Liver (tissue), 8 donors: ENCODE measurements at regions not wholly inside any gene's neighbourhood (a gene's known extent, or its start where the extent isn't known, plus 50 kb on each side); places are given as distances from the start of the nearest gene placed in this dataset.

Source experiments
- DNase-seq: peaks from one replicate; pipeline ENCODE4 v3.0.0-alpha.2; 2017; ENCODE audit warnings: low spot score
- H3K27ac ChIP-seq, 2 donors: one replicate each; pipeline ENCODE4 v1.7.0; 2013; ENCODE audit warnings: inconsistent platforms in 2 of 2, low read length in 2 of 2, control low read depth in 1 of 2, low read depth in 1 of 2, mild to moderate bottlenecking in 1 of 2
- H3K27me3 ChIP-seq, 4 donors: one replicate each; pipeline versions ENCODE4 v1.6.1 to v1.7.0; 2013; ENCODE audit warnings: low read length in 3 of 4, inconsistent platforms in 1 of 4, mild to moderate bottlenecking in 1 of 4, moderate library complexity in 1 of 4; ENCODE audit not compliant: control insufficient read depth in 4 of 4, insufficient read depth in 4 of 4
- H3K36me3 ChIP-seq, 4 donors: one replicate each; pipeline versions ENCODE4 v1.6.1 to v1.7.0; 2013; ENCODE audit warnings: low read length in 3 of 4, mild to moderate bottlenecking in 3 of 4, low read depth in 1 of 4, moderate library complexity in 1 of 4; ENCODE audit not compliant: control insufficient read depth in 4 of 4, insufficient read depth in 3 of 4
- H3K4me1 ChIP-seq, 4 donors: one replicate each; pipeline versions ENCODE4 v1.6.1 to v1.7.0; 2013; ENCODE audit warnings: low read length in 3 of 4, mild to moderate bottlenecking in 3 of 4, moderate library complexity in 1 of 4; ENCODE audit not compliant: control insufficient read depth in 4 of 4, insufficient read depth in 4 of 4
- H3K4me3 ChIP-seq, 3 donors: one replicate each; pipeline versions ENCODE4 v1.6.1 to v1.7.0; 2013; ENCODE audit warnings: low read length in 3 of 3, control low read depth in 1 of 3, low read depth in 1 of 3, mild to moderate bottlenecking in 1 of 3
- H3K9ac ChIP-seq, 2 donors: one replicate each; pipeline ENCODE4 v1.7.0; 2013; ENCODE audit warnings: low read length in 2 of 2, mild to moderate bottlenecking in 2 of 2, moderate library complexity in 2 of 2, control low read depth in 1 of 2, low read depth in 1 of 2
- H3K9me3 ChIP-seq, 4 donors: one replicate each; pipeline versions ENCODE4 v1.6.1 to v1.7.0; 2013; ENCODE audit warnings: low read length in 3 of 4; ENCODE audit not compliant: control insufficient read depth in 4 of 4
- ATF3 ChIP-seq: IDR thresholded peaks from 2 replicates; pipeline ENCODE4 v1.6.1; 2016; ENCODE audit warnings: antibody characterized with exemption
- CTCF ChIP-seq: fragments of 150-350 bp; IDR thresholded peaks from 2 replicates; pipeline ENCODE4 v1.5.1; 2017; ENCODE audit warnings: improper control_type of control experiment, low read depth, low read length; ENCODE audit not compliant: missing input control
- EGR1 ChIP-seq, 2 donors: IDR thresholded peaks; 2 replicates each; pipeline ENCODE4 v1.6.1; 2016 to 2018; ENCODE audit warnings: antibody characterized with exemption in 2 of 2, low read depth in 2 of 2
- FOXA2 ChIP-seq: IDR thresholded peaks from 2 replicates; pipeline ENCODE4 v1.6.1; 2016; ENCODE audit warnings: antibody characterized with exemption
- GABPA ChIP-seq, 2 donors: IDR thresholded peaks in 1 of 2; conservative IDR thresholded peaks in 1 of 2; 2 replicates each; pipeline ENCODE4 v1.6.1; 2016; ENCODE audit warnings: antibody characterized with exemption in 2 of 2, mild to moderate bottlenecking in 1 of 2, moderate library complexity in 1 of 2
- HNF4A ChIP-seq, 2 donors: conservative IDR thresholded peaks; 2 replicates each; pipeline ENCODE4 v1.6.1; 2016; ENCODE audit warnings: antibody characterized with exemption in 2 of 2, mild to moderate bottlenecking in 2 of 2
- JUND ChIP-seq, 2 donors: IDR thresholded peaks; 2 replicates each; pipeline ENCODE4 v1.6.1; 2016; ENCODE audit warnings: antibody characterized with exemption in 2 of 2
- MAX ChIP-seq: IDR thresholded peaks from 2 replicates; pipeline ENCODE4 v1.6.1; 2016; ENCODE audit warnings: antibody characterized with exemption
- NR2F2 ChIP-seq: IDR thresholded peaks from 2 replicates; pipeline ENCODE4 v1.6.1; 2016; ENCODE audit warnings: antibody characterized with exemption
- RAD21 ChIP-seq, 2 donors: IDR thresholded peaks; 2 replicates each; pipeline ENCODE4 v1.6.1; 2016; ENCODE audit warnings: antibody characterized with exemption in 2 of 2, mild to moderate bottlenecking in 2 of 2
- REST ChIP-seq: IDR thresholded peaks from 2 replicates; pipeline ENCODE4 v1.6.1; 2016; ENCODE audit warnings: antibody characterized with exemption, mild to moderate bottlenecking
- RXRA ChIP-seq, 2 donors: IDR thresholded peaks; 2 replicates each; pipeline ENCODE4 v1.6.1; 2017 to 2018; ENCODE audit warnings: antibody characterized with exemption in 2 of 2, mild to moderate bottlenecking in 1 of 2
- SP1 ChIP-seq: IDR thresholded peaks from 2 replicates; pipeline ENCODE4 v1.6.1; 2018; ENCODE audit warnings: antibody characterized with exemption, mild to moderate bottlenecking
- TAF1 ChIP-seq: conservative IDR thresholded peaks from 2 replicates; pipeline ENCODE4 v1.6.1; 2016; ENCODE audit warnings: antibody characterized with exemption, mild to moderate bottlenecking
- YY1 ChIP-seq: IDR thresholded peaks from 2 replicates; pipeline ENCODE4 v1.6.1; 2016; ENCODE audit warnings: antibody characterized with exemption, mild to moderate bottlenecking
- ZBTB33 ChIP-seq: IDR thresholded peaks from 2 replicates; pipeline ENCODE4 v1.6.1; 2016; ENCODE audit warnings: antibody characterized with exemption
- WGBS: extraction: QIAGEN DNeasy Blood & Tissue Kit; methylation state at CpG from one replicate; pipeline ENCODE4 v1.1.7; 2013; 5-methylcytosine and 5-hydroxymethylcytosine counted together
- donor health status: healthy.
- donor health status: healthy.
- donor health status: healthy.
- donor health status: healthy.
- donor health status: healthy.

GRCh38 chr5:99122976-99123375, 194.2 kb upstream of the CHD1 start:
- Histone ChIP-seq H3K36me3 (no peaks in the 10 kb centered on the region), H3K4me3 (no peak overlapping the region), H3K27ac (no peak overlapping the region), H3K9ac (no peak overlapping the region), H3K9me3 (no peaks in the 10 kb centered on the region), H3K27me3 (no peaks in the 10 kb centered on the region), H3K4me1 (no peaks in the 10 kb centered on the region)
- no peak for DNase-seq
- TF ChIP-seq MAX (no peak), RXRA (IDR thresholded peaks at IDR 0.05) (no peak), TAF1 (no peak), GABPA (IDR thresholded peaks at IDR 0.05 in 1 of 2, conservative IDR thresholded peaks at IDR 0.05 in 1 of 2) (no peak), FOXA2 (no peak), NR2F2 (no peak), ATF3 (no peak), RAD21 (IDR thresholded peaks at IDR 0.05) (no peak), HNF4A (conservative IDR thresholded peaks at IDR 0.05) (no peak), YY1 (no peak), CTCF (no peak), SP1 (no peak), REST (no peak), JUND (IDR thresholded peaks at IDR 0.05) (no peak), ZBTB33 (no peak), EGR1 (IDR thresholded peaks at IDR 0.05; ENCODE audit: low read depth in 2 of 2) (no peak)

GRCh38 chr5:99119326-99119725, 190.5 kb upstream of the CHD1 start:
- Histone ChIP-seq H3K27ac (no peak overlapping the region), H3K4me1 (no peaks in the 10 kb centered on the region), H3K9ac (no peak overlapping the region), H3K36me3 (no peaks in the 10 kb centered on the region), H3K4me3 (no peak overlapping the region), H3K27me3 (no peaks in the 10 kb centered on the region), H3K9me3 (no peaks in the 10 kb centered on the region)
- no peak for DNase-seq
- WGBS: 87% methylated on average over 3 of the region's 3 CpGs
- TF ChIP-seq RXRA (IDR thresholded peaks at IDR 0.05): no peak
- no peak for TF ChIP-seq MAX
- no peak for TF ChIP-seq GABPA (IDR thresholded peaks at IDR 0.05 in 1 of 2, conservative IDR thresholded peaks at IDR 0.05 in 1 of 2)
- TF ChIP-seq YY1: no peak
- no peak for TF ChIP-seq TAF1
- no peak for TF ChIP-seq CTCF
- TF ChIP-seq FOXA2: no peak
- no peak for TF ChIP-seq ZBTB33
- TF ChIP-seq NR2F2: no peak
- no peak for TF ChIP-seq SP1
